Transverse colon (tissue), 4 donors: ENCODE measurements at regions not wholly inside any gene's neighbourhood (a gene's known extent, or its start where the extent isn't known, plus 50 kb on each side); places are given as distances from the start of the nearest gene placed in this dataset.

Experiments used
- CTCF ChIP-seq, 5 experiments: fragments of 200-600 bp in 3 of 5; fragments of 450-650 bp in 2 of 5; sonication (generic) in 3 of 5; IDR thresholded peaks; 1 replicate in 2 of 5; 2 replicates in 3 of 5; pipeline ENCODE4 v1.5.1; 2016 to 2017; ENCODE audit warnings: antibody characterized with exemption in 5 of 5, inconsistent platforms in 3 of 5, mild to moderate bottlenecking in 2 of 5, moderate library complexity in 1 of 5
- EP300 ChIP-seq: sonication (generic); formaldehyde crosslinking; IDR thresholded peaks from one replicate; pipeline ENCODE4 v1.6.1; 2017; ENCODE audit warnings: antibody characterized with exemption, low read depth
- POLR2A ChIP-seq: fragments of 450-650 bp; IDR thresholded peaks from one replicate; pipeline ENCODE4 v1.6.1; 2016; ENCODE audit warnings: antibody characterized with exemption, mild to moderate bottlenecking, moderate library complexity
- POLR2AphosphoS5 ChIP-seq, 3 donors: sonication (generic); formaldehyde crosslinking; IDR thresholded peaks; one replicate each; pipeline ENCODE4 v1.6.1; 2016; ENCODE audit warnings: antibody characterized with exemption in 3 of 3

GRCh38 chr12:9383585-9383984 is 175.4 kb upstream of the PZP start:
- TF ChIP-seq POLR2A (no peak), CTCF (IDR thresholded peaks at IDR 0.05) (no peak), EP300 (no peak), POLR2AphosphoS5 (IDR thresholded peaks at IDR 0.05) (no peak)
